K562 (cell line): ENCODE measurements at regions not wholly inside any gene's neighbourhood (a gene's known extent, or its start where the extent isn't known, plus 50 kb on each side); places are given as distances from the start of the nearest gene placed in this dataset.

Experiments used
- ADNP ChIP-seq: fragments of 200-800 bp; sonication (Bioruptor generic); IDR thresholded peaks from 2 replicates; pipeline ENCODE4 v1.6.1; 2016; ENCODE audit warnings: missing genetic modification characterization, missing compliant biosample characterization
- ARNT ChIP-seq, 2 experiments: fragments of 450-650 bp; IDR thresholded peaks; 2 replicates each; pipeline ENCODE4 v1.6.1; 2016; ENCODE audit warnings: mild to moderate bottlenecking in 1 of 2
- CBFA2T3 ChIP-seq: fragments of 450-650 bp; IDR thresholded peaks from 2 replicates; pipeline ENCODE4 v1.6.1; 2017
- CREB3L1 ChIP-seq: fragments of 450-650 bp; IDR thresholded peaks from 2 replicates; pipeline ENCODE4 v1.6.1; 2014; ENCODE audit warnings: low read depth, mild to moderate bottlenecking, moderate library complexity, borderline replicate concordance
- DMBX1 ChIP-seq: fragments of 250-450 bp; sonication (Bioruptor Pico); IDR thresholded peaks from 2 replicates; pipeline ENCODE4 v1.8.0; 2022; ENCODE audit warnings: inconsistent platforms, mild to moderate bottlenecking, moderate library complexity, borderline replicate concordance
- KLF16 ChIP-seq: IDR thresholded peaks from 2 replicates; pipeline ENCODE4 v1.6.1; 2016; ENCODE audit warnings: antibody characterized with exemption
- MTA2 ChIP-seq: fragments of 450-650 bp; IDR thresholded peaks from 2 replicates; pipeline ENCODE4 v1.6.1; 2016; ENCODE audit warnings: low read depth
- NCOR1 ChIP-seq: fragments of 450-650 bp; IDR thresholded peaks from 2 replicates; pipeline ENCODE4 v1.6.1; 2016; ENCODE audit warnings: mild to moderate bottlenecking, moderate library complexity
- NEUROD1 ChIP-seq: fragments of 150-350 bp; IDR thresholded peaks from 2 replicates; pipeline ENCODE4 v1.6.1; 2014; ENCODE audit warnings: borderline replicate concordance, low read length, low read depth; ENCODE audit not compliant: partially characterized antibody
- PHF21A ChIP-seq: fragments of 450-650 bp; IDR thresholded peaks from 2 replicates; pipeline ENCODE4 v1.6.1; 2017; ENCODE audit warnings: low read depth, borderline replicate concordance
- POLR2H ChIP-seq: IDR thresholded peaks from 2 replicates; pipeline ENCODE4 v1.6.1; 2016; ENCODE audit warnings: missing genetic modification characterization, low read depth, mild to moderate bottlenecking, control low read depth, missing compliant biosample characterization, moderate library complexity
- SMARCC2 ChIP-seq: fragments of 450-650 bp; IDR thresholded peaks from 2 replicates; pipeline ENCODE4 v1.6.1; 2017; ENCODE audit warnings: antibody characterized with exemption, moderate library complexity, mild to moderate bottlenecking, low read depth
- SMARCE1 ChIP-seq: fragments of 450-650 bp; IDR thresholded peaks from 2 replicates; pipeline ENCODE4 v1.7.1; 2016; ENCODE audit warnings: mild to moderate bottlenecking
- SRSF3 ChIP-seq: fragments of 200-400 bp; formaldehyde crosslinking; IDR thresholded peaks from 2 replicates; pipeline ENCODE4 v1.6.1; 2016; ENCODE audit warnings: mild to moderate bottlenecking, low read length, moderate library complexity; ENCODE audit not compliant: insufficient read depth
- YY1 ChIP-seq, 3 experiments: IDR thresholded peaks; 2 replicates each; pipeline ENCODE4 v1.6.1; 2011; ENCODE audit warnings: low read length in 2 of 3, mild to moderate bottlenecking in 2 of 3, moderate library complexity in 2 of 3, borderline replicate concordance in 1 of 3, control low read depth in 1 of 3, low read depth in 1 of 3; ENCODE audit not compliant: insufficient read depth in 3 of 3, insufficient replicate concordance in 2 of 3, control insufficient read depth in 1 of 3, insufficient read length in 1 of 3; ENCODE audit errors: extremely low read depth in 1 of 3
- ZNF311 ChIP-seq: fragments of 250-450 bp; sonication (Bioruptor Pico); IDR thresholded peaks from 2 replicates; pipeline ENCODE4 v1.4.0; 2020; ENCODE audit warnings: mild to moderate bottlenecking, moderate library complexity
- ZNF583 ChIP-seq: fragments of 250-450 bp; sonication (Bioruptor Pico); IDR thresholded peaks from 2 replicates; pipeline ENCODE4 v1.4.0; 2020
- ZNF696 ChIP-seq: fragments of 250-450 bp; sonication (Bioruptor Pico); conservative IDR thresholded peaks from 2 replicates; pipeline ENCODE4 v1.4.0; 2020; ENCODE audit warnings: mild to moderate bottlenecking, moderate library complexity
- TF ChIP-seq, protein P1 (sequence below), 2 experiments: fragments of 450-650 bp; conservative IDR thresholded peaks; 2 replicates each; pipeline ENCODE4 v1.6.1; 2017; ENCODE audit warnings: mild to moderate bottlenecking in 2 of 2, moderate library complexity in 2 of 2
- TF ChIP-seq, protein P2 (sequence below): fragments of 250-450 bp; sonication (Bioruptor Pico); IDR thresholded peaks from 2 replicates; pipeline ENCODE4 v1.4.0; 2020; ENCODE audit warnings: mild to moderate bottlenecking, moderate library complexity, borderline replicate concordance
- TF ChIP-seq, protein P3 (sequence below), 2 experiments: fragments of 450-650 bp; IDR thresholded peaks; 2 replicates each; pipeline ENCODE4 v1.6.1; 2016

GRCh38 chr2:64354857-64355680, 98.9 kb upstream of the LGALSL start (continued):
- TF ChIP-seq KLF16 (peak; percentile 88), CBFA2T3 (peak; percentile 96), ZNF311 (CRISPR knock-in tag) (peak; percentile 65; the same call in 1 of the 2 replicates), ADNP (tag) (no peak), NEUROD1 (peak; percentile 35), PHF21A (no peak), SMARCC2 (peak; percentile 61; the same call in 1 of the 2 replicates), POLR2H (tag) (no peak), DMBX1 (CRISPR knock-in tag) (peak; percentile 88; the same call in 1 of the 2 replicates), ZNF583 (no peak), MTA2 (peak; percentile 91), SMARCE1 (peak; percentile 86; the same call in 1 of the 2 replicates), YY1 (IDR thresholded peaks at IDR 0.05; ENCODE audit: borderline replicate concordance in 1 of 3, control insufficient read depth in 1 of 3, extremely low read depth in 1 of 3, insufficient read depth in 3 of 3, insufficient read length in 1 of 3, insufficient replicate concordance in 2 of 3, low read depth in 1 of 3, low read length in 2 of 3) (no peak), ARNT (IDR thresholded peaks at IDR 0.05) (peak in 1 of 2 experiments; percentile 52; a peak in 1 of 4 replicates), CREB3L1 (no peak), ZNF696 (CRISPR knock-in tag) (no peak), NCOR1 (peak; percentile 90), SRSF3 (no peak)
- TF ChIP-seq, protein P1, sequence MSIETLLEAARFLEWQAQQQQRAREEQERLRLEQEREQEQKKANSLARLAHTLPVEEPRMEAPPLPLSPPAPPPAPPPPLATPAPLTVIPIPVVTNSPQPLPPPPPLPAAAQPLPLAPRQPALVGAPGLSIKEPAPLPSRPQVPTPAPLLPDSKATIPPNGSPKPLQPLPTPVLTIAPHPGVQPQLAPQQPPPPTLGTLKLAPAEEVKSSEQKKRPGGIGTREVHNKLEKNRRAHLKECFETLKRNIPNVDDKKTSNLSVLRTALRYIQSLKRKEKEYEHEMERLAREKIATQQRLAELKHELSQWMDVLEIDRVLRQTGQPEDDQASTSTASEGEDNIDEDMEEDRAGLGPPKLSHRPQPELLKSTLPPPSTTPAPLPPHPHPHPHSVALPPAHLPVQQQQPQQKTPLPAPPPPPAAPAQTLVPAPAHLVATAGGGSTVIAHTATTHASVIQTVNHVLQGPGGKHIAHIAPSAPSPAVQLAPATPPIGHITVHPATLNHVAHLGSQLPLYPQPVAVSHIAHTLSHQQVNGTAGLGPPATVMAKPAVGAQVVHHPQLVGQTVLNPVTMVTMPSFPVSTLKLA (conservative IDR thresholded peaks at IDR 0.05), result peak in 1 of 2 experiments; percentile 50; a peak in 1 of 4 replicates
- TF ChIP-seq, protein P2, sequence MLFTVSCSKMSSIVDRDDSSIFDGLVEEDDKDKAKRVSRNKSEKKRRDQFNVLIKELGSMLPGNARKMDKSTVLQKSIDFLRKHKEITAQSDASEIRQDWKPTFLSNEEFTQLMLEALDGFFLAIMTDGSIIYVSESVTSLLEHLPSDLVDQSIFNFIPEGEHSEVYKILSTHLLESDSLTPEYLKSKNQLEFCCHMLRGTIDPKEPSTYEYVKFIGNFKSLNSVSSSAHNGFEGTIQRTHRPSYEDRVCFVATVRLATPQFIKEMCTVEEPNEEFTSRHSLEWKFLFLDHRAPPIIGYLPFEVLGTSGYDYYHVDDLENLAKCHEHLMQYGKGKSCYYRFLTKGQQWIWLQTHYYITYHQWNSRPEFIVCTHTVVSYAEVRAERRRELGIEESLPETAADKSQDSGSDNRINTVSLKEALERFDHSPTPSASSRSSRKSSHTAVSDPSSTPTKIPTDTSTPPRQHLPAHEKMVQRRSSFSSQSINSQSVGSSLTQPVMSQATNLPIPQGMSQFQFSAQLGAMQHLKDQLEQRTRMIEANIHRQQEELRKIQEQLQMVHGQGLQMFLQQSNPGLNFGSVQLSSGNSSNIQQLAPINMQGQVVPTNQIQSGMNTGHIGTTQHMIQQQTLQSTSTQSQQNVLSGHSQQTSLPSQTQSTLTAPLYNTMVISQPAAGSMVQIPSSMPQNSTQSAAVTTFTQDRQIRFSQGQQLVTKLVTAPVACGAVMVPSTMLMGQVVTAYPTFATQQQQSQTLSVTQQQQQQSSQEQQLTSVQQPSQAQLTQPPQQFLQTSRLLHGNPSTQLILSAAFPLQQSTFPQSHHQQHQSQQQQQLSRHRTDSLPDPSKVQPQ, result no peak
- TF ChIP-seq, protein P3, sequence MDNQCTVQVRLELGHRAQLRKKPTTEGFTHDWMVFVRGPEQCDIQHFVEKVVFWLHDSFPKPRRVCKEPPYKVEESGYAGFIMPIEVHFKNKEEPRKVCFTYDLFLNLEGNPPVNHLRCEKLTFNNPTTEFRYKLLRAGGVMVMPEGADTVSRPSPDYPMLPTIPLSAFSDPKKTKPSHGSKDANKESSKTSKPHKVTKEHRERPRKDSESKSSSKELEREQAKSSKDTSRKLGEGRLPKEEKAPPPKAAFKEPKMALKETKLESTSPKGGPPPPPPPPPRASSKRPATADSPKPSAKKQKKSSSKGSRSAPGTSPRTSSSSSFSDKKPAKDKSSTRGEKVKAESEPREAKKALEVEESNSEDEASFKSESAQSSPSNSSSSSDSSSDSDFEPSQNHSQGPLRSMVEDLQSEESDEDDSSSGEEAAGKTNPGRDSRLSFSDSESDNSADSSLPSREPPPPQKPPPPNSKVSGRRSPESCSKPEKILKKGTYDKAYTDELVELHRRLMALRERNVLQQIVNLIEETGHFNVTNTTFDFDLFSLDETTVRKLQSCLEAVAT (IDR thresholded peaks at IDR 0.05), result peak in 1 of 2 experiments; percentile 99; a peak in 2 of 4 replicates
